GM18858 (cell line): ENCODE measurements at regions not wholly inside any gene's neighbourhood (a gene's known extent, or its start where the extent isn't known, plus 50 kb on each side); places are given as distances from the start of the nearest gene placed in this dataset.
"Not testable (repeated sequence)": the region's sequence is repeated elsewhere in the genome, so short reads cannot be mapped to it uniquely, and the experiment has no call there.

Experiments used
- ATAC-seq: cut with Tn5 transposase; IDR thresholded peaks from one replicate; pipeline ENCODE4 v1.9.1; 2021; ENCODE audit not compliant: unreplicated experiment

DNA sequence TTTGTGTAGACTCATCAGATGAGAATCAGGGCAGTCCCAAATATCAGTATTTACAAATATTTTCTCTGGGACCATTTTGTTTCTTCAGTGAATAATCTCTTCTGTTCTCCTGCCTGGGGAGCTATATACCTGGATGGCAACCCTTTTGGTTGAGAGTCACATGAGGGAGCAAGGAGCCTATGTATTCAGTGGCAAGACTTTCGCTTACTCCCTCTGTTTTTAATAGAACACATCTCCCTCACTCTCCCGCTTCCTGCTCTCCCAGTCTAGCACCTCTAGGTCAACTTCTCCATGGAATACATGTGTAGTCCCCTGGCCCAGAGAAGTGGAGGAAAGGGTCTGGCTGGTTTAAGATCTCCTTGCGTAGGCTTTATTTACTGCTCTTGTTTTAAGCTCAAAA, 600.3 kb downstream of the CCDC85A start:
- ATAC-seq: no peak

DNA sequence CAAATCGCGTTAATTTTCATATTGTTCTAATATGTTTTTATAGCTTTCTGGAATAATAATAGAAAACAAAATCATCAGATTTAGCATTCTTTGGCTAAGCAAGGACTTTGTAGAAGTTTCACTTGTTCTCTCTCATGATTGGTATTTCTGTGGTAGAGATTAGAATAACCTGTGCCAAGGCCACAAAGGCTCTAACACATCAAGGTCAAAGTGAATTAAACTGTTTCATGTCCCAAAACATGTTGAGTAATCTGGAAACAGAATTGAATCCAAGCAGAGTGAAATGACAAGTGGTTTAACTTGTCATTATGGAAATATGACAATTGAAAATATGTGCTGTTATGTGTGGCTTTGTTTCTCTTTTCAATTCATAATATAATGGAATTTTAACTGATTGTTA, 617.4 kb downstream of the CCDC85A start:
- no peak for ATAC-seq

DNA sequence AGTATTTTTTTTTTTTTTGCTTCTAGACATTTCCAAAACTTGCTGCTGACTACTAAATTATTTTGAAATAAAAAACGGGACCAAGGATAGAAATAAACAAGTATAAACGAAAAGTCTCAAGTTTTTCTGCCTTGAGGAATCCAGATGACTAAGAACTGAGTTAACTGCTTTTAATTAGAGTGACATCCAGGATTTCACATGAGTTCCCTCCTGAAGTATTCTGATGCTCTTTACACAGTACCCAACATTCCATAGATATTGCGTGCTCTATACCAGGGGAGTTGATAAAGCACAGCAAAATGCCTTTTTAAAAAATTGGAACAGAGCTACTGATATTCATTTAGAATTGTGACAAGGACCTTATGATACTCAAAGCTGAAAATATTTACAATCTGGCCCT, 618.0 kb downstream of the CCDC85A start:
- ATAC-seq: no peak

DNA sequence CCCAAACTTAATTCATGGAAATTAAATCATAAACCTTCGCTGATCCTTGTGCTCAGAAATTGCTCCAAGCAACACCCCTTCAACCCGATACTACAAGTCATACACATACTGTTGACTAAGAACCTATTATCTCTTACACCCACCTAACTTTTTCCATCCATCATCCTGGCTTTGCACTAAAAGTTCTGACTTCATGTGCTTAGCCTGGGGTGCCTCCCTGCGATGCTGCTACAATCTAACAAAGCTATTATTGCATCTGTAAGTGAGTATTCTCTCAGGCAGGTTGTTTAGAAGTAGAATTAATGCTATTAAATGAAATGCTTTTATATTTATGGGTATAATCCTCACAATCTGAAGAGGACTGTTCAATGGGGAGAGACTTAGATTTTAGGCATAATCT, 619.8 kb downstream of the CCDC85A start:
- no peak for ATAC-seq

DNA sequence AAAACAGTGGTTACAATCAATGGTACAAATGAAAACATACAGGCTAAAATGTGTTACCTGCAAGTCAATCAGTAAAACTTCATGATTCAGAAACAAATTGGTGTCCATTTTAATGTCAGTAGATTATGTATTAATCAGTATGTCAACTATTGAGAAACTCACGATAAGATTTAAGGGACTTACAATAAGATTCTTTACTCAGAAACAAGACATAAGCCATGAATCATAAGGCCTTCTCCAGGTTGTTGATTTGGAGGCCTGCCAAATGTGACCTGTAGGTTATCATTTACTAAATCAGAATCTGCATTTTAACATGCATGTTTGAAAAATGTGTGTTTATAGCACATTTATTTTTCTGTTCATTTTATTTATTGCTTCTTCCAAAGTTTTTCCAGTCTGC, 623.1 kb downstream of the CCDC85A start:
- no peak for ATAC-seq

DNA sequence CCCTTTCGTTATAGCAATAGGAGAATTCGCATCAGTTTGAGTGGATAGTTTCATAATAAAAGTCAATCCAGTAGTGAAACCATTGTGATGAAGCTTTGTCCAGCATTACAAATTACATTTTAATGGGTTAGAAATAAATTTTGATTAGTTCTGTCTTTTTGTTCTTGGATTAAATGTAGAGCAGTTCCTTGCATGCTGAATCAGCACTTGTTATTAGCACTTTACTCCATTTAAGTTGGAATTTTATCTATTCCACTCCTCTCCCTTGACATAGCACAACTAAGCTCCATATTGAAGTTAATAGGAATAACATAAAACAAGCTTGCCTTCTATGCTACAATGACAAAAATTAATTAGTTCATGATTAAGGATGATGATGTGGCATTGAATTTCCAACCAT, 624.1 kb downstream of the CCDC85A start:
- no peak for ATAC-seq

DNA sequence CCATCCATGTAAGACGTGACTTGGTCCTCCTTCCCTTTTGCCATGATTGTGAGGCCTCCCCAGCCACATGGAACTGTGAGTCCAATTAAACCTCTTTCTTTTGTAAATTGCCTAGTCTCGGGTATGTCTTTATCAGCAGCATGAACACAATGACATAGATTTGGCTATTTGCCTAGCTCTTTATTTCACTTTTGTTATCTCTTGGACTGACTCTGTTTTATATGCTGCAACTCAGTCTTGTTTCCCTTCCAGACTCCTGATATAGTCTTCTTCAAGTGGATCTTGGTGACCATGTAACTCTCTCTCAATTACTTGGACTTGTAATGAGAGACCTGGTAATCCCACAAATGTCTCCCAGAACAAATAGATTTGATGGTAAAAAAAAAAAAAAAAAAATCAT, 627.6 kb downstream of the CCDC85A start:
- ATAC-seq: no peak

DNA sequence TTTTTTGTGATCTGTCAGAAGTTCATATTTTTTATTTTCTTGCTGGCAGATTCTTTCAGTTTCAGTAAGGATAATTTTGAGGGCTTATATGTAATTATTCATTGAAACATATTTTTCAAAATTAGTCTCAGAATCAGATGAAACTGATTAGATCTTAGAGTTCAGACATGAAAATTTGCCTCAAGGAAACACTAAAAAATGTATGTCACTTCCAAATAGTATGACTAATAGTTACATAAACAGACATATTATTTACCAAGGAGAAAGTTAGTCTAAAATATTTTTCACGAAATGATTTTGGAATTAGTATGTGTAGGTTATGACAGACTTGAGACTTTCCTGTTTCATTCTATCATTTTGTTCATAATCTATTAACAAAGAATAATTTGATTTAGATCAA, 628.6 kb downstream of the CCDC85A start:
- no peak for ATAC-seq

DNA sequence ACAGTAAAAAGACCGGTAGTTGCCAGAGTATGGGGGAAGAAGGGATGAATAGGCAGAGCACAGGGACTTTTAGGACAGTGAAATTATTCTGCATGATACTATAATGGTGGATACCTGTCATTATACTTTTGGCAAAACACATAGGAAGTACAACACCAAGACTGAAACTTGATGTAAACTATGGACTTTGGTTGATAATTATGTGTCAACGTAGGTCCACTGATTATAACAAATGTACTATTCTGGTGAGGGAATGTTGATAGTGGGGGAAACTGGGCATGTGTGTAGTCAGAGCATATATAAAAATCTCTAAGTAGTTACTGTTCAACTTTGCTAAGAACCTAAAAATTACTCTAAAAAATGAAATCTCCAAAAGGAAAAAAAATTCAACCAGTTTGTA, 629.7 kb downstream of the CCDC85A start:
- ATAC-seq: no peak

DNA sequence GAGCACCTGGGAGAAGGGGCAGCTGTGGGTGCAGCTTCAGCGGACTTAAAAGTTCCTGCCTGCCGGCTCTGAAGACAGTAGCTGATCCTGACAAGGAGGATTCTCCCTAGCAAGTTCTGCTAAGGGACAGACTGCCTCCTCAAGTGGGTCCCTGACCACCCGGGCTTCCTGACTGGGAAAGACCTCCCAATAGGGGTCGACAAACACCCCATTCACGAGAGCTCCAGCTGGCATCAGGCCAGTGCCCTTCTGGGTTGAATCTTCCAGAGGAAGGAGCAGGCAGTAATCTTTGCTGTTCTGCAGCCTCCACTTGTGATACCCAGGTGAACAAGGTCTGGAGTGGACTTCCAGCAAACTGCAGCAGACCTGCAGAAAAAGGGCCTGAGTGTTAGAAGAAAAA, 632.9 kb downstream of the CCDC85A start:
- no peak for ATAC-seq

DNA sequence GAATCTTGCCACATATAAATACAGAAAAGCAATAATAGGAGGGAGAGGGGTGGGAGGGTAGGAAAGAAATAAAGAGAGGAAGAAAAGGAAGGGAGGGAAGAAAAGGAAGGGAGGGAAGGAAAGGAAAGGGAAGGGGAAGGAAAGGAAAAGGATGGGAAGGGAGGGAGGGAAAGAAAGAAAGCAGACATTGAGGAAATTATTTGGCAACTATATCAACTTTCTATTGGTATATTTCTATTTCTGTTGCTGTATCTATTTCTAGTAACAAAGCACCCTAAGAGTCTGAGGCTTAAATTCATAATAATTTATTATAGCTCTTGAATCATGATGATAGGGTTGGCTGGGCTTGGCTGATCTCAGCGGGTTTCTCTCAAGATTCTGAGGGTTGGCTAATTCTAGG, 648.0 kb downstream of the CCDC85A start:
- ATAC-seq: no peak

DNA sequence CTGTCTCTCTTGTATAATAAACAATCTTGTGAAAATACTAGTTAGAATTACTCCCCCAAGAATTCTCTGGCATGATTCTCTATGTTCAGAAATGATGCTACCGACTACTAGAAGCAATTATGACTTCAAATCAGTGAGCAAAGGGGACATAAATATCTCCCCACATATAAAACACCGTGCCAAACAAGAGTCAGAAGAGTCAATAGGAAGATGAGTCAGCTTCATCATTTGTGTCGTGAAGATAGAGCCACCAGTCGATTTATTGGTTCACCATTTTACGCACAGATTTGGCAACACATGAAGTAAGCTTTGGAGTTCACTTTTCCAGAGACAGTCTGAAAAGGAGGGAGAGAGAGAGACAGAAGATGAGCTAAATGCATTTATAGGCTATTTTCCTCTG, 650.9 kb downstream of the CCDC85A start:
- ATAC-seq: no peak

DNA sequence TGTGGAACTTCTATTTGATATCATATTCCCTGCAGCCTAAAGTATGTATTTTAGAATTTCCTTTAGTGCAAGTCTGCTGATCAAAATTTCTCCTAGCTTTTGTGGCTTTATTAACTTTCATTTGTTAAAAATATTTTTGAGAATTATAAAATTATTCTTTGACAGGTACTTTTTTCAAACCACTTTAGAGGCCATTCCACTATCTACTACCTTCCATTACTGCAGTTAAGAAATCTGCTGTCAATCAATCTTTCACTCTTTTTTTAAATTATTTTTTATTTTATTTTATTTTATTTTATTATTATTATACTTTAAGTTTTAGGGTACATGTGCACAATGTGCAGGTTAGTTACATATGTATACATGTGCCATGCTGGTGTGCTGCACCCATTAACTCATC, 656.2 kb downstream of the CCDC85A start:
- not testable (repeated sequence) for ATAC-seq

DNA sequence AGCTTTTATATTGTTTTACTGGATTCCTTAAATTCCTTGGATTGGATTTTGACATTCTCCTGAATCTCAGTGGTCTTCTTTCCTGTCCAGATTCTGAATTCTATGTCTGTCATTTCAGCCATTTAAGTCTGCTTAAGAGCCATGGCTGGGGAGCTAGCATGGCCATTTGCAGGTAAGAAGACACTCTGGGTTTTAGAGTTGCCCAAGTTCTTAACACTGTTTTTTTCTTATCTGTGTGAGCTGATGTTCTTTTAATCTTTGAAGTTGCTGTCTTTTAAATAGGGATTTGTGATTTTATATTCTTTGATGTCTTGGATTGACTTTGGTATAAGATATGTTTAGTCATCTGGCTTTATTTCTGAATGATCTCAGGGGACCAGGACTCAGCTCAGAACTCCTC, 677.2 kb downstream of the CCDC85A start:
- no peak for ATAC-seq

DNA sequence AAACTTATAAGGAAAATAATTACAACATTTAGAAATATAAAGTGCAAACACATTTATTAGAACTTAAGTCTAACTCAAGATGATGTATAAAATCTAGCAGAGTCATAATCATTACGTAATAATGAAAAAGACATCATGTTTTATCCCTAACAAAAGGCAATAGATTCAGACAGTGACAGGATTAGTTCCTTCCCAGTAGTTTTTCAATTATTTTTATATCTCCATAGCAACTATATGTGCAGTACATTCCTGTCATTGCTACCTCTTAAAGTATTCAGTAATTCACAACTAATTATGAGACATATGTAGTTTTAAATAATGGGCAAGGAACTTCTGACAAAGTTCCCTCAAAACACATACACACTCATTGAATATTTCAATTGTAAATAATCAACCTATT, 687.9 kb downstream of the CCDC85A start:
- no peak for ATAC-seq

DNA sequence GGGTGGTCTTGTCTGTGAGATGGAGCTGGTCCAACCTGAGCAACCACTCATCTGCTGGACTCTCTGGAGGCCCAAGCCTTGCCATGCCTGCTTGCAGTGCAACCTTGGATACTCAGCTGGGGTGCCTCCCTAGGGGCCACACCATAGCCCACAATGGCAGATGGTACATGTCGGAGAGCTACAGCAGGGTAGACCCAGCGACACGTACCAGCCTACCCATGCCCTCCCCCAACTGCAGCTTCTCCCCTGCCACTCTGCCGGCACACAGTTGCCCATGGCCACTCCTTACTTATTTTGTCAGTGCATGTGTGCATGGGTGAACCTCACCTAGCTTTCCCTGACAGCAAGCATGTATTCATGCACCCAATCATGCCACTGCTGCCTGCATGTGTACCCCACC, 690.9 kb downstream of the CCDC85A start:
- no peak for ATAC-seq

DNA sequence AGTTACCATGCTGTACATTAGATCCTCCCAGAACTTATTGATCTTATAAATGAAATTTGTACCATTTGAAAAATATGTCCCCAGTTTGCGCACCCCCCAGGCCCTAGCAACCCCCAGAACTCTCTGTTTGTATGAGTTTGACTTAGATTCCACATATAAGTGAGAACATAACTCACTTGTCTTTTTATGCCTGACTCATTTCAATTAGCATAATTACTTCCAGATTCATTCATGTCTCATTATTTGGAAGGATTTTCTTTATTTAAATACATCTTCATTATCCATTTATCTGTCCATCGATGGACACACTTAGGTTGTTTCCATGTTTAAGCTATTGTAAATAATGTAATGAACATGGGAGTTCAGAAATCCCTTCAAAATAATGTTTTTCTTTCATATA, 705.9 kb downstream of the CCDC85A start:
- ATAC-seq: no peak

DNA sequence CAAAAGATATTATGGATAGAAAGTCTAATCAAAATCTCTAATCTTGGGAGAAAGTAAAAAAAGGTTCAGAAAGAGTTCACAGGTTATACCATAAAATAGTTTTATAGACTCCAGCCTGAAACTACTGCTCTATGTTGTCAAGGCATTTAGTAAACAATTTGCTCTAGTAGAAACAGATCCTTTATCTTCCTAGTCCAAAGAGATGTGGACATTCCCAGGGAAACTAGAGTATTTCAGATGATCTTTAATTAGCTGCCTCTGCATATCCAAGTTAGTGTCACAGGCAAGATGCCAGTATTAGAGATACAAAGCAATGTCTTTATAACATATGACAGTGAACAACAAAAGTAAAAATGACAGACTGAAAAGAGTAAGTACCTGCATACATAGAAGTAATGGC, 708.6 kb downstream of the CCDC85A start:
- ATAC-seq: no peak

DNA sequence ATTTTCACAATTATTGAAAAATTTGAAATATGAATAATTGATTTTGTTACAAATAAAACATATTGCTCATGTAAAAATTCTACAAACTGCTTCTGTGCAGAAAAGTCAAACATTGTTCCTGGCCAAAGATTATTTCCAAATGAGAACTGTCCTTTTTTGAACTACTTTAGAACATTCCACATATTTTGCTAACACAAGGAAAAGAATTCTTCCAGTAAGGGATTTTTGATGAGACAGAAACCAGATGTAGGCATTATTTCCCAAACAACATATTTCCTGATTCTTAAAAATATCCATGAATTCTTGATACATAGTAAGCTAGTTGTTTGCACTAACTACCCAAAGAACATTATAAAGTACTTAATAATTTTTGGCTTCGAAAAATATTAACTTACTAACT, 715.2 kb downstream of the CCDC85A start:
- ATAC-seq: no peak

DNA sequence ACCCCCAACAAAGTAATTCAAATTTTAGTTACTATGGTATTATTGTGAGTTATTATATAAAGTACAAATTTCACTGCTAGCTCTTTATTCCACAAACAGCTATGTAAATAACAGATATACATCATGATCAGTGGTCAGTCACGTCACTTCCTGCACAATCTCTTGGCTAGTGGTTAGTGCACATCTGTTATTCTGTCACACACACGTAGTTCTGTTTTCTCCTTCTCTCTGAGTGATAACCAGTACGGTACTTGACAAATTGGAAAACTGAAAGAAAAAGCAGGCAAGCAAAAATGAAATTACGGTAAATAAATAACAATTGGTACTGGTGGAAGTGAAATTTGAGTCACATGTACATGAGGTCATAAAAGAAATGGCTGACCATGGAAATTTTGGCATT, 728.7 kb downstream of the CCDC85A start:
- no peak for ATAC-seq

DNA sequence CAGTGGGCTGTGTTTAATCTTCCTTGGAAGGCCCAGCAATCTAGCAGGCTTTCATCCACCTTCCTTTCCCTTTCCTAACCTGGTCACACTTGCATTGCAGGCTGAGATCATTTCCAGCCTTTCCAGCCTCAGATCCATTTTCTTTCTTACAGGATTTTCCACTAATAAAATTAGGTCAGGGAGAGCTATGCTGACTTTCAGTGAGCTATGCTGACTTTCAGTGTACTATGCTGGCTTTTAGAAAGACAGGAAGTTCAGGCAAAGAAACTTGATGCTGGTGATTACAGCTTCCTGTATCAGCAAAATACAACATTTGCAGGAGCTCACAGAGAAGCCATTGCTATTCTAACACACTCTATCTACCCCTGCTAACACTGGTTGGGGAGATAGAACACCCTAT, 735.0 kb downstream of the CCDC85A start:
- no peak for ATAC-seq

DNA sequence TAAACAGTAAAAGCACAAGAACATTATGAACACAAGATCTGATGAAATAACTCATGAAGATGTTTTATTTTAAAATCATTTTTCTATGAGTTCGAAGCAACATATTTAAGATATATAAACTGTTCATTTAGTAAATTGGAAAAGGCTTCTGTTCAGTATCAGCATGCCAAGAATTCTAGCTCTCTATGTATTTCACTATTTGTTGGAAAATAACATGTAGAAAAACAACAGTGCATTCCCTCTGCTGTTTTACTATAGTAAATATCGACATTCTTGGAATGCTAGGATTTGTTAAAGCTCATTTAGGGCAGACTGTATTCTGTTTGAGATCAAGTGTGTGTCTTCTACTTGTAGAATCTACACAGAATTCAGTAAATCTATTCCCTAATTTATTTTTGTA, 750.2 kb downstream of the CCDC85A start:
- ATAC-seq: no peak

DNA sequence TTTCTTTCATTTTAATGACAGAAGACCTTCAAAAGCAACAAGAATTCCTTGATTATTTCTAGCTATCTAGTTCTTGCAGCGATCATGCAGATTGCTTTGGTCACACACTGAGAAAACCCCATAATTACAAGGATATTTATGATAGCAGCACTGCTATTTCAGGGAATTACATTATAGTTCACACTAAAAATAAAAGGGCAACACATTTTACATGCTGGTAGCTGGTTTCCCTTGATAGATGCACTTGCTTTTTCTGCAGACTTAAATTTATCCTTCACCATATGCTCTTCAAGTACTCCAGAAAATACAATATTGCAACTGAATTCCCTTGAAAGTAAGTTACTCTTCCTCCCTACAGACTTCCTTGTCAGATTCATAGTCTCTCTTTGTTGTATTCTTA, 751.1 kb downstream of the CCDC85A start:
- no peak for ATAC-seq

DNA sequence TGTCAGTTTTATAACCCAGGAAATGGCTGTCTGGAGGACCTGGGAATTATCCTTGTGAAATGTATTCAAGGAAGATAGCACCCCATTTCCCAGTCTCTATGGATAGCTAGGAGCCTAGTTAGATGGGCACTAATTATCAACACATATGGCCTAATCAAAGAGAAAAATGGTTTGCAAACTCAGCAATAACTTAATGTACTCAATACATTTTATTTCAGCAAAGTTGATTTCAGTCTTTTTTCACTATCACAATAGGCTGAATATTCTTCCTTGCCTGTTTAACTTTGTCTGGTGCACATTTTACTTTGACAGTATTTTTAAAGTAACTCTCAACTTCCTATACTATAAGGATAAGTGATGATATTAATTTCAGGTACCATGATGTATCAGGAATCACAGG, 756.3 kb downstream of the CCDC85A start:
- ATAC-seq: no peak
